Spleen (tissue), 7 donors: ENCODE measurements at regions not wholly inside any gene's neighbourhood (a gene's known extent, or its start where the extent isn't known, plus 50 kb on each side); places are given as distances from the start of the nearest gene placed in this dataset.

Experiments
- POLR2A ChIP-seq, 3 donors: fragments of 450-650 bp; IDR thresholded peaks; one replicate each; pipeline ENCODE4 v1.5.1; 2017; ENCODE audit warnings: antibody characterized with exemption in 3 of 3, mild to moderate bottlenecking in 1 of 3
- TF ChIP-seq, protein P1 (sequence below), 11 experiments: fragments of 200-600 bp in 7 of 11; fragments of 450-650 bp in 4 of 11; sonication (generic) in 4 of 11; IDR thresholded peaks in 8 of 11; conservative IDR thresholded peaks in 3 of 11; 1 replicate in 7 of 11; 2 replicates in 4 of 11; pipeline versions ENCODE4 v1.4.0 to v1.8.0; 2016 to 2021; ENCODE audit warnings: antibody characterized with exemption in 11 of 11, inconsistent platforms in 4 of 11, mild to moderate bottlenecking in 1 of 11
- donor health status: DM: no; HTN: no; CAD: no; lungs with moderate emphysema.
- donor health status: DM: no; HTN: no; CAD: no.
- donor health status: DM: no; HTN: no; CAD: no.

DNA sequence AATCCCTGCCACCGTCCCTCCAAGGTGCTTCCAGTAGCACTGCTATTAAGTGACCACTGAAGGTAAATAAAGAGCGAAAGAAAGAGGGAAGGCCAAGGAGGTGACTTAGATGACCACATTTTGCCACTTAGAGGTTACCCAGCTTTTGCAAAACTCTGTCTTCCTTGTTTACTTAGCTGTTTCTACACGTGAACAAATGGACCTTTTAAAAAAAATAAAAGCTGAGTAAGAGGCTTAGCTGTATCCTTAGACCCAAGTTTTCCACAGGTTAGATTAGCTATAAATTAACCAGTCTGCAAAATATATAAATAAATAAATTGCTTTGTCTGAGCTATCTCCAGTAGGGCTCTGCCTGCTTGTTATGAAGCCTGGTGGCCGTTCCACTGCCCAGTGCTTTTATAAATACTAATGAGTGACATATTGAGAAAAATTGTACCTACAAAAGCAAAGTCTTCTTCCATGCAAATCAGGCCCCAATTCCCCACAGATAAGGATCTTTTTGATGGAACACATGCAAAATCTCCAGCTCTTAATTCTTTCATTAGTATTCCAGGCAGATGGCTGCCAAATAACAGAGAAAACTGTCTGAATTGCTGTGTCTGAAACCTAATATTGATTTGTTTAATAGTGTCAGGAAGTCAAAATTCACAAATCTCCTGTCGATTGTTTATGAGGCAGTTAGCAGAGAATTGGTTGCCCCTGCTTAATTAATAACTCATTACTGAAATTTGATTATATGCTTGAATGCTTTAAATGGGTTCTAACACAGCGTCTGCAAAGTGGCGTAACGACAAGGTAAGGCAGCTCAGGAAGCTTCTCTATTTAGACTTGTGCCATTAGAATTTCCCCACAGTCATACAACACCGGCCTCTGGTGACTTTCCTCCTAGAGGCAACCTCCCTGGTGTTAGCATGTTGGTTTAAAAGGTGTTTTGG, 176.7 kb downstream of the EMX2 start:
- TF ChIP-seq POLR2A (IDR thresholded peaks at IDR 0.05), result no peak
- TF ChIP-seq, protein P1, sequence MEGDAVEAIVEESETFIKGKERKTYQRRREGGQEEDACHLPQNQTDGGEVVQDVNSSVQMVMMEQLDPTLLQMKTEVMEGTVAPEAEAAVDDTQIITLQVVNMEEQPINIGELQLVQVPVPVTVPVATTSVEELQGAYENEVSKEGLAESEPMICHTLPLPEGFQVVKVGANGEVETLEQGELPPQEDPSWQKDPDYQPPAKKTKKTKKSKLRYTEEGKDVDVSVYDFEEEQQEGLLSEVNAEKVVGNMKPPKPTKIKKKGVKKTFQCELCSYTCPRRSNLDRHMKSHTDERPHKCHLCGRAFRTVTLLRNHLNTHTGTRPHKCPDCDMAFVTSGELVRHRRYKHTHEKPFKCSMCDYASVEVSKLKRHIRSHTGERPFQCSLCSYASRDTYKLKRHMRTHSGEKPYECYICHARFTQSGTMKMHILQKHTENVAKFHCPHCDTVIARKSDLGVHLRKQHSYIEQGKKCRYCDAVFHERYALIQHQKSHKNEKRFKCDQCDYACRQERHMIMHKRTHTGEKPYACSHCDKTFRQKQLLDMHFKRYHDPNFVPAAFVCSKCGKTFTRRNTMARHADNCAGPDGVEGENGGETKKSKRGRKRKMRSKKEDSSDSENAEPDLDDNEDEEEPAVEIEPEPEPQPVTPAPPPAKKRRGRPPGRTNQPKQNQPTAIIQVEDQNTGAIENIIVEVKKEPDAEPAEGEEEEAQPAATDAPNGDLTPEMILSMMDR (IDR thresholded peaks at IDR 0.05 in 8 of 11, conservative IDR thresholded peaks at IDR 0.05 in 3 of 11), result no peak
